ENCODE measurements at regions not wholly inside any gene's neighbourhood (a gene's known extent, or its start where the extent isn't known, plus 50 kb on each side); places are given as distances from the start of the nearest gene placed in this dataset.

GRCh38 chr5:66527478-66528035, 68.6 kb upstream of the MAST4 start:
- H3K27me3 ChIP-seq = peaks cover 3% of the 10 kb centered on the region
- H3K27ac ChIP-seq = no peak overlapping the region
- peaks cover 11% of the 10 kb centered on the region for H3K4me1 ChIP-seq (ENCODE audit: low read depth)
- no peak for DNase-seq (ENCODE audit: low read depth in 1 of 2, low spot score in 1 of 2)
- H3K36me3 ChIP-seq = no peaks in the 10 kb centered on the region
- no peak for TF ChIP-seq CTCF (IDR thresholded peaks at IDR 0.05; ENCODE audit: low read depth, low read length)
- H3K9me3 ChIP-seq (ENCODE audit: low read depth) = no peaks in the 10 kb centered on the region
- H3K4me3 ChIP-seq = no peak overlapping the region

GRCh38 chr5:66529182-66529581, 67.0 kb upstream of the MAST4 start:
- peak in 1 of 2 donors; percentile 3 for DNase-seq (ENCODE audit: low read depth in 1 of 2, low spot score in 1 of 2)
- Histone ChIP-seq H3K36me3 (no peaks in the 10 kb centered on the region), H3K9me3 (ENCODE audit: low read depth) (no peaks in the 10 kb centered on the region), H3K27ac (no peak overlapping the region), H3K4me3 (no peak overlapping the region), H3K4me1 (ENCODE audit: low read depth) (peaks cover 11% of the 10 kb centered on the region), H3K27me3 (peaks cover 3% of the 10 kb centered on the region)
- TF ChIP-seq CTCF (IDR thresholded peaks at IDR 0.05; ENCODE audit: low read depth, low read length) = no peak

- no peak for TF ChIP-seq CTCF (IDR thresholded peaks at IDR 0.05; ENCODE audit: low read depth, low read length)
- H3K4me3 ChIP-seq = no peak overlapping the region
- H3K9me3 ChIP-seq (ENCODE audit: low read depth) = no peaks in the 10 kb centered on the region
- H3K4me1 ChIP-seq (ENCODE audit: low read depth) = peaks cover 11% of the 10 kb centered on the region
- peak overlapping the region; percentile 41 for H3K27ac ChIP-seq
- peaks cover 3% of the 10 kb centered on the region for H3K27me3 ChIP-seq
- peak in 1 of 2 donors; percentile 76 for DNase-seq (ENCODE audit: low read depth in 1 of 2, low spot score in 1 of 2)
- H3K36me3 ChIP-seq = no peaks in the 10 kb centered on the region
Measured at GRCh38 chr5:66529704-66530103, 66.5 kb upstream of the MAST4 start.

- TF ChIP-seq CTCF (IDR thresholded peaks at IDR 0.05; ENCODE audit: low read depth, low read length) = no peak
- DNase-seq (ENCODE audit: low read depth in 1 of 2, low spot score in 1 of 2) = no peak
- no peaks in the 10 kb centered on the region for H3K9me3 ChIP-seq (ENCODE audit: low read depth)
- no peak overlapping the region for H3K4me3 ChIP-seq
- H3K4me1 ChIP-seq (ENCODE audit: low read depth) = no peaks in the 10 kb centered on the region
- no peaks in the 10 kb centered on the region for H3K36me3 ChIP-seq
- no peak overlapping the region for H3K27ac ChIP-seq
- no peaks in the 10 kb centered on the region for H3K27me3 ChIP-seq
Measured at GRCh38 chr5:66538126-66538525, 58.1 kb upstream of the MAST4 start.

GRCh38 chr5:66538531-66538930, 57.7 kb upstream of the MAST4 start:
- no peak for TF ChIP-seq CTCF (IDR thresholded peaks at IDR 0.05; ENCODE audit: low read depth, low read length)
- no peaks in the 10 kb centered on the region for H3K36me3 ChIP-seq
- no peaks in the 10 kb centered on the region for H3K4me1 ChIP-seq (ENCODE audit: low read depth)
- no peaks in the 10 kb centered on the region for H3K27me3 ChIP-seq
- no peak overlapping the region for H3K4me3 ChIP-seq
- DNase-seq (ENCODE audit: low read depth in 1 of 2, low spot score in 1 of 2) = no peak
- no peaks in the 10 kb centered on the region for H3K9me3 ChIP-seq (ENCODE audit: low read depth)
- no peak overlapping the region for H3K27ac ChIP-seq

- H3K27ac ChIP-seq = no peak overlapping the region
- no peak for TF ChIP-seq CTCF (IDR thresholded peaks at IDR 0.05; ENCODE audit: low read depth, low read length)
- no peaks in the 10 kb centered on the region for H3K9me3 ChIP-seq (ENCODE audit: low read depth)
Measured at GRCh38 chr5:66540078-66540477, 56.1 kb upstream of the MAST4 start.

More at GRCh38 chr5:66540078-66540477, 56.1 kb upstream of the MAST4 start:
- no peak for DNase-seq (ENCODE audit: low read depth in 1 of 2, low spot score in 1 of 2)
- H3K4me3 ChIP-seq = no peak overlapping the region
- no peaks in the 10 kb centered on the region for H3K4me1 ChIP-seq (ENCODE audit: low read depth)
- H3K36me3 ChIP-seq = no peaks in the 10 kb centered on the region
- no peaks in the 10 kb centered on the region for H3K27me3 ChIP-seq

All from cardiac muscle cell (in vitro differentiated cells and primary cell).